NCI-H1436 treated with DMSO at 0.1 percent for 48 hours (cell line): ENCODE measurements at regions not wholly inside any gene's neighbourhood (a gene's known extent, or its start where the extent isn't known, plus 50 kb on each side); places are given as distances from the start of the nearest gene placed in this dataset.

Experiments used
- DNase-seq: peaks from one replicate; lab custom pipeline; 2025; lab: John Stamatoyannopoulos, UW

DNA sequence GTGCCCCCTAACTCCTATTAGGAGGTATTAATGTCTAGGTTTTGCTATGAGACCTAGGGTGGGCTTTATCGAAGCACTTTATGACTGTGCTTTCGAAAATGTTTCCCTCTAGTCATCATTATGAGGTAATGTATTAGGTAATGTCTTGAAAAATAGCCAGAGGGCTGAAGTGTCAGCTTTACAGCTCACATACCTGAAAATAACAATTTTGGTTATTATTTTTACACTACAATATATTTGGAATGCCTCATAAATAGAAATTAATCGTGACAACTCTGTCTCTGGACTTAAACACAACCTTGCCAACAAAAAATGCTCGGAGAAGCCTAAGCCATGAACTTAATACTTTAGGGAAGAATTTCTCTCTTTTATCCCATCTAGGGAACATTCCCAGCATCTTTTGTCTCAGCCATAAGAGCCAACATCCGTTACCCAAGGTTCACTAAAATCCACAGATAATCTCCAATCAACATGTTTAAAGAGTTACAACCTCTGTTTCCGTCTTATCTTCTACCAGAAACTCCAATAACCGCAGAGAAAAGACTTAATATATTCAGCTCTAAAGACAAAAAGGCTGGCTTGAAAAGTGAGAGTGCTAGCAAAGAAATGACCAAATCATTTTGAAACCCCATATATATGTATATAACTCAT, 130.9 kb upstream of the RND3 start:
- DNase-seq = no peak

- no peak for DNase-seq
Measured at GRCh38 chr2:150617351-150617978, 130.0 kb upstream of the RND3 start.

GRCh38 chr2:150612957-150613710, 125.7 kb upstream of the RND3 start:
- DNase-seq = no peak

GRCh38 chr2:150610670-150611279, 123.3 kb upstream of the RND3 start:
- DNase-seq = no peak

GRCh38 chr2:150609831-150610582, 122.5 kb upstream of the RND3 start:
- DNase-seq = no peak

GRCh38 chr2:150608341-150608740, 120.9 kb upstream of the RND3 start:
- no peak for DNase-seq

DNA sequence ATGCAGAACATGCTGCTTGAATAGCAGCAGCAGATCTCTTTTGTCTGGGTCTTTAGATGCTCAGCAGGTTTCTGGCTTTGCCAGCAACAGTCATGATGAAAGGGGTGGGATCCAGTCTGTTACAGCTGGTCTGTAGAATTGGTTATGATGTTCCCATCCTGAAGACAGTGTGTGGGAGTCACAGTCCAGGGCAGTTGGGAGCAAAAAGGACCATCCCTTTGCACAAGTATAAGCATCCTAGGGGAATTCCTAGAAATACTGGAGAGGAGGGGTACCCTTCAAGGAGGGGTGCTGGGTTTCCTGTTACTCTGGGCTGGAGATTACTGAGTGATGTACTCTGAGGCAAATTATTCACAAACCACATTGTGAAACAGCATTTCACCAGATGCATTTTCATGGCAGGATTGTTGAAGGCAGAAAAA, 119.9 kb upstream of the RND3 start:
- no peak for DNase-seq

DNA sequence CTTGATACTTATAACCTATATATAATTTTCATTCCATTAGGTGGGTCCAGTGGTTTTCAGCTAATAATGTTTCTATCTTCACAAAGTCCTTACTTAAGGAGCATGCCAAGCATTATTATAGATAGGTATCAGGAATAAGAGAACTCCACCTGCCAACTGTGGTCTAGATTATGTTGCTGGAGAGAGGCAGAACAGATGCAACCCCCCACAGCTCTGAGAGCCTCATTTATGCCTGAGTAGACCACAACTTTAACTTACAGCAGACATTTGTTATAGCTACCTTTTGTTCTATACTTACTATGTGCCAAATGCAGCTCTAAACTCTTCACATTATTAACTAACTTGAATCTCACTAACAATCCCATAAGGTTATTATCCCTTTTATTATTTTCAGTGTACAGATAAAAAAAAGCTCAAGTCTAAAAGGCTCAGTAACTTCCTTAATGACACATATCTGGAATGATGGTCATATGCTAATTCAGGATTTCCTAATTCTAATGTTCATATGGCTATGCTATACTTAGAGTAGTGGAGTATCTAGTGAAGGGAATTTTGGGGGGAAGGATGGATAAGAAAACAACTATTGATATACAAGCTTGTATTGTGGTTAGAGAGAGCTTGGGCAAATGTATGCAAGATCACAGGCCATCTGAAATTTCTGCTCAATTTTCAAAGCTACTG, 119.1 kb upstream of the RND3 start:
- DNase-seq = no peak

GRCh38 chr2:150605664-150606063, 118.2 kb upstream of the RND3 start:
- DNase-seq = no peak

DNA sequence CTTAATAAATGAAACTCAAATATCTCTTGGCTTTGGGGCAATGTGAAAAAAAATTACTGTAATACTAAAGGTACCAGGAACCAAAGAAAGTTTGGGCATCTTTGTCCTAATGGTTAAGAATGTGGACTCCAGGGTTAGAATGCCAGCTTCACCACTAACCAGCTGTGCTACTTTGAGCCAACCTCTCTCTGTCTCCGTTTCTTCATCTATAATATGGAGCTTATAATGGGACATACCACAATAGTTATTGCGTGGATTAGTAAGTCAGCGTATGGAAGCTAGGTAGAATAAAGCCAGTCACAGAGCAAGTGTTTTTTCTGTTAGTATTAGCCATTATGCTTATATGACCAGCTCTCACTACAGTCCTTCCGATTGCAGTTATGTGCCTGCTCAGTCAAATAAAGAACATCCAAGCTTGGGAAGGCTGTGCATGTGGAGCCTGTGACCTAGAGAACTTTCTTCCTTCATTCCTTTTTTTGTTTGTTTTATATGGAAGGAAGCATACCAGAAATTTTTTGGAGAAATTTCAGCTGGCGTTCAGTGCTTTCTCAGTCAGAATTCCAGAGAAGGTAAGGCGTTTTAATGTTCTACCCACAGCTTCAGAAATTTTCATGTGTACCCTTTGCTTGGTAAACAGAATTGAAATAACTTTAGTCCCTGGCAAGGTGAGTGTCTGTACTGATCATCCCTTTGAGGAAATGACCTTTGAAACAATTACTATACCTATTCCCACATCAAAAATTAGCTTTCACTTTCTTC, 114.0 kb upstream of the RND3 start:
- DNase-seq = no peak

- no peak for DNase-seq
Measured at GRCh38 chr2:150599889-150600288, 112.4 kb upstream of the RND3 start.

DNA sequence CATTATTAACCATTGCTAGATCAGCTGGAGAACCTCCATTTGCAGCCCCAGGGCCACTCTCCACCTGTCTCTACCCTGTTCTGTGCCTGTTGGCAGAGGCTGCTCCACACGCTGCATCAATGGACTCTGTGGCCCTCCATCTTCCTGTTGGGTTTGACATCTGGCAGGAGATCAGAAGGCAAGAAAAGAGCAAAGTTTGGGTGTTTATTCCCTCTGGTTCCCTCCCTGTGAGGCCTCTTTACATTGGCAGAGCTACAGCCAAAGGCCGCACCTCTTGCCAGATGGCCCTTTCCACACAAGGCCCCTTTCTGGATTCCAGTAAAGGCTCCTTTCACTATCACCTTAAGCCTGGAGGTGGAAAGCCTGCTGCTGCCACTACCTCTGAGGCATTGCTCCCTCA, 110.9 kb upstream of the RND3 start:
- no peak for DNase-seq

GRCh38 chr2:150595803-150596470, 108.5 kb upstream of the RND3 start:
- no peak for DNase-seq

GRCh38 chr2:150594299-150594698, 106.8 kb upstream of the RND3 start:
- no peak for DNase-seq

GRCh38 chr2:150591496-150592285, 104.2 kb upstream of the RND3 start:
- DNase-seq = no peak

- DNase-seq = no peak
Measured at GRCh38 chr2:150589681-150590080, 102.2 kb upstream of the RND3 start.

GRCh38 chr2:150588506-150588870, 101.0 kb upstream of the RND3 start:
- DNase-seq = no peak

- DNase-seq = no peak
Measured at GRCh38 chr2:150587547-150588505, 100.4 kb upstream of the RND3 start.
